Osteocyte (in vitro differentiated cells): ENCODE measurements at regions not wholly inside any gene's neighbourhood (a gene's known extent, or its start where the extent isn't known, plus 50 kb on each side); places are given as distances from the start of the nearest gene placed in this dataset.

ENCODE experiments used
- DNase-seq: peaks from one replicate; pipeline ENCODE4 v3.0.0; 2021; ENCODE audit warnings: mixed read lengths; ENCODE audit not compliant: unreplicated experiment; ENCODE audit errors: extremely low spot score
- H3K27ac Mint-ChIP-seq: one replicate; pipeline ENCODE4 v1.8.0; 2021; ENCODE audit warnings: mild to moderate bottlenecking, mixed read lengths; ENCODE audit not compliant: unreplicated experiment
- H3K27me3 Mint-ChIP-seq: one replicate; pipeline ENCODE4 v1.8.0; 2021; ENCODE audit warnings: mixed read lengths; ENCODE audit not compliant: unreplicated experiment
- H3K36me3 Mint-ChIP-seq: one replicate; pipeline ENCODE4 v1.8.0; 2021; ENCODE audit warnings: mixed read lengths; ENCODE audit not compliant: unreplicated experiment
- H3K4me1 Mint-ChIP-seq: one replicate; pipeline ENCODE4 v1.8.0; 2021; ENCODE audit warnings: mixed read lengths; ENCODE audit not compliant: unreplicated experiment
- H3K4me3 Mint-ChIP-seq: one replicate; pipeline ENCODE4 v1.8.0; 2021; ENCODE audit warnings: mild to moderate bottlenecking, moderate library complexity, mixed read lengths; ENCODE audit not compliant: unreplicated experiment
- H3K9me3 Mint-ChIP-seq: one replicate; pipeline ENCODE4 v1.8.0; 2021; ENCODE audit warnings: mixed read lengths; ENCODE audit not compliant: unreplicated experiment
- TF ChIP-seq, protein P1 (sequence below): fragments of 200-600 bp; sonication (generic); IDR thresholded peaks from 2 replicates; pipeline ENCODE4 v1.5.0; 2021; ENCODE audit warnings: antibody characterized with exemption, mild to moderate bottlenecking, moderate library complexity

DNA sequence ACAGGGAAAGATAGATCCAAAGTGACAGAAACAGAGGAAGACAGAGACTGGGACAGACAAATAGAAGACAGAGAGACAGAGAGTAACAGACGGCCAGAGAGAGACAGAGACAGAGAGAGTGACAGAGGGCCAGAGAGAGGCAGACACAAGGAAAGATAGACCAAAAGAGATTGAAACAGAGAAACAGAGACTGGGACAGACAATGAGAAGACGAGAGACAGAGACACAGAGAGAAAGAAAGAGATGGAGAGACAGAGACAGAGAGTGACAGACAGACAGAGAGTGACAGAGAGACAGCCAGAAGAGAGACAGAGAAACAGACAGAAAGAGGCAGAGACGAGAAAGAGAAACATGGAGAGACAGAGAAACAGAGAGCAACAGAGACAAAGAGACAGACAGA, 127.3 kb downstream of the UQCRFS1 start:
- TF ChIP-seq, protein P1, sequence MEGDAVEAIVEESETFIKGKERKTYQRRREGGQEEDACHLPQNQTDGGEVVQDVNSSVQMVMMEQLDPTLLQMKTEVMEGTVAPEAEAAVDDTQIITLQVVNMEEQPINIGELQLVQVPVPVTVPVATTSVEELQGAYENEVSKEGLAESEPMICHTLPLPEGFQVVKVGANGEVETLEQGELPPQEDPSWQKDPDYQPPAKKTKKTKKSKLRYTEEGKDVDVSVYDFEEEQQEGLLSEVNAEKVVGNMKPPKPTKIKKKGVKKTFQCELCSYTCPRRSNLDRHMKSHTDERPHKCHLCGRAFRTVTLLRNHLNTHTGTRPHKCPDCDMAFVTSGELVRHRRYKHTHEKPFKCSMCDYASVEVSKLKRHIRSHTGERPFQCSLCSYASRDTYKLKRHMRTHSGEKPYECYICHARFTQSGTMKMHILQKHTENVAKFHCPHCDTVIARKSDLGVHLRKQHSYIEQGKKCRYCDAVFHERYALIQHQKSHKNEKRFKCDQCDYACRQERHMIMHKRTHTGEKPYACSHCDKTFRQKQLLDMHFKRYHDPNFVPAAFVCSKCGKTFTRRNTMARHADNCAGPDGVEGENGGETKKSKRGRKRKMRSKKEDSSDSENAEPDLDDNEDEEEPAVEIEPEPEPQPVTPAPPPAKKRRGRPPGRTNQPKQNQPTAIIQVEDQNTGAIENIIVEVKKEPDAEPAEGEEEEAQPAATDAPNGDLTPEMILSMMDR: no peak
- H3K4me1 Mint-ChIP-seq: no peaks in the 10 kb centered on the region
- H3K4me3 Mint-ChIP-seq: no peak overlapping the region
- H3K27ac Mint-ChIP-seq: no peak overlapping the region
- H3K27me3 Mint-ChIP-seq: no peaks in the 10 kb centered on the region
- no peaks in the 10 kb centered on the region for H3K36me3 Mint-ChIP-seq
- DNase-seq: no peak
- H3K9me3 Mint-ChIP-seq: peaks cover 3% of the 10 kb centered on the region

DNA sequence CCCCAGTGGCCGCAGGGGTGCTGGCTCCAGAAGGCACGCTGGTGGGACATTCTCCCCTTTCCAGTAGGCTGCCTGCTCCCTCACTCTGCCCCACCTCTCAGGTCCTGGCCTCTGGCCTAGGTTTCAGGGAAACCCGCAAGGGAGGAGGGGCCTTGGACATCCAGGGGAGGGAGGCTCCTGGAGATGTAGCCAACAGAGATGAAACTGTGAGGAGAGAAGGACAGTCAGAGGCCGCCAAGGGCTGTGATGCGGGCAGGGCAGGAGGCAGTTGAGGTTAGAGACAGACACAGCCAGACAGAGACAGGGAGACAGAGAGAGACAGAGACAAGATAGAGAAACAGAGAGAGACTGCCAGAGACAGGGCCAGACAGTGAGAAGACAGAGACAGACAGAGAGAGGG, 127.7 kb downstream of the UQCRFS1 start:
- Mint-ChIP-seq H3K4me1 (no peaks in the 10 kb centered on the region), H3K9me3 (peaks cover 3% of the 10 kb centered on the region), H3K27ac (no peak overlapping the region), H3K27me3 (no peaks in the 10 kb centered on the region), H3K36me3 (no peaks in the 10 kb centered on the region), H3K4me3 (no peak overlapping the region)
- no peak for DNase-seq
- TF ChIP-seq, protein P1: no peak

GRCh38 chr19:29084266-29084665, 128.7 kb downstream of the UQCRFS1 start:
- no peak overlapping the region for H3K27ac Mint-ChIP-seq
- H3K4me1 Mint-ChIP-seq: no peaks in the 10 kb centered on the region
- H3K36me3 Mint-ChIP-seq: no peaks in the 10 kb centered on the region
- no peak overlapping the region for H3K4me3 Mint-ChIP-seq
- TF ChIP-seq, protein P1: peak; percentile 15
- no peaks in the 10 kb centered on the region for H3K27me3 Mint-ChIP-seq
- no peak for DNase-seq
- H3K9me3 Mint-ChIP-seq: peaks cover 3% of the 10 kb centered on the region

- Mint-ChIP-seq H3K4me3 (no peak overlapping the region), H3K36me3 (no peaks in the 10 kb centered on the region), H3K4me1 (no peaks in the 10 kb centered on the region), H3K9me3 (peaks cover 3% of the 10 kb centered on the region), H3K27me3 (no peaks in the 10 kb centered on the region), H3K27ac (no peak overlapping the region)
- no peak for DNase-seq
- TF ChIP-seq, protein P1: no peak
Measured at GRCh38 chr19:29083863-29084262, 129.1 kb downstream of the UQCRFS1 start.

GRCh38 chr19:29079356-29080032, 133.5 kb downstream of the UQCRFS1 start:
- H3K4me3 Mint-ChIP-seq: no peak overlapping the region
- no peak for DNase-seq
- TF ChIP-seq, protein P1: no peak
- H3K27ac Mint-ChIP-seq: no peak overlapping the region
- H3K4me1 Mint-ChIP-seq: no peaks in the 10 kb centered on the region
- H3K27me3 Mint-ChIP-seq: no peaks in the 10 kb centered on the region
- no peaks in the 10 kb centered on the region for H3K9me3 Mint-ChIP-seq
- H3K36me3 Mint-ChIP-seq: no peaks in the 10 kb centered on the region
